HG02678 (cell line): ENCODE measurements at regions not wholly inside any gene's neighbourhood (a gene's known extent, or its start where the extent isn't known, plus 50 kb on each side); places are given as distances from the start of the nearest gene placed in this dataset.
"Not testable (repeated sequence)": the region's sequence is repeated elsewhere in the genome, so short reads cannot be mapped to it uniquely, and the experiment has no call there.

Experiments used
- ATAC-seq: cut with Tn5 transposase; IDR thresholded peaks from one replicate; pipeline ENCODE4 v1.9.1; 2021; ENCODE audit warnings: mild to moderate bottlenecking, moderate library complexity; ENCODE audit not compliant: unreplicated experiment

GRCh38 chr1:60826320-60827094 lies 255.9 kb upstream of the NFIA start:
- no peak for ATAC-seq

DNA sequence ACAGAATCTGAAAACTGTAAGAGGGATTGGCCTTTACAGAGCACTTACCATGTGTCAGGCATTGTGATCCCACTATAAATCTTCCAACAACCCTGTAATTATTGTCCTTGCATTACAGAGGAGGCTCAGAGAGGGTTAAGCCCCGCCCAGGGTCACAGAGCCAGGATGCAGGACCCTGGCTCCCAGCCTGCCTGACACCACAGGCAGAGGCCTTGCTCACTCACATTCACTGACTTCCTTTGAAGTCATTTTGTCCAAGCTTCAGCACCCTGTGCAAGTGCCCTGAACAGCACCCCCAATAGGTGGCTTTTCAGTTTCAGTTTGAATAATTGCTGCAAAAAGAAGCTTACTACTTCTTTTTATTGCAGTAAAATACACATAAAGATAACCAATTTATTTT lies 256.8 kb upstream of the NFIA start:
- no peak for ATAC-seq

GRCh38 chr1:60823151-60823550 lies 259.2 kb upstream of the NFIA start:
- no peak for ATAC-seq

DNA sequence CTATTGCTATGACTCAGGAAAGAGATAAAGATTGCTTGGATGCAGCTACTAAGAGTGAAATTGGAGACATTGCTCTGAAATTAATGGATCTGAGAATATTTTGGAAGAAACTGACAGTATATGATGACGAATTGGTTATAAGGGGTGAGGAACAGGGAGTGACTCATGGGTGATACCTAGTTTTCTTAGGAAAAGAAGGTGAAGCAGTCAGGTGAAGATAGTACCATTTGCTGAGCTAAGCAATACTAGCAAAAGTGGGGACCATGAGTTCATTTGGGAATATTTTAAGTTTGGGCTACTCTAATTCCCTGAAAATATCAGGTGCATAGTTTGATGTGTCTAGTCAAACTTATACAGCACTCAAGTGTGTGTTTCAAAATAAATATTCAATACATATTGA lies 260.1 kb upstream of the NFIA start:
- no peak for ATAC-seq

- no peak for ATAC-seq
Measured at GRCh38 chr1:60821156-60821555, 261.2 kb upstream of the NFIA start.

- no peak for ATAC-seq
Measured at GRCh38 chr1:60818969-60819701, 263.2 kb upstream of the NFIA start.

GRCh38 chr1:60813071-60813470 lies 269.3 kb upstream of the NFIA start:
- no peak for ATAC-seq

DNA sequence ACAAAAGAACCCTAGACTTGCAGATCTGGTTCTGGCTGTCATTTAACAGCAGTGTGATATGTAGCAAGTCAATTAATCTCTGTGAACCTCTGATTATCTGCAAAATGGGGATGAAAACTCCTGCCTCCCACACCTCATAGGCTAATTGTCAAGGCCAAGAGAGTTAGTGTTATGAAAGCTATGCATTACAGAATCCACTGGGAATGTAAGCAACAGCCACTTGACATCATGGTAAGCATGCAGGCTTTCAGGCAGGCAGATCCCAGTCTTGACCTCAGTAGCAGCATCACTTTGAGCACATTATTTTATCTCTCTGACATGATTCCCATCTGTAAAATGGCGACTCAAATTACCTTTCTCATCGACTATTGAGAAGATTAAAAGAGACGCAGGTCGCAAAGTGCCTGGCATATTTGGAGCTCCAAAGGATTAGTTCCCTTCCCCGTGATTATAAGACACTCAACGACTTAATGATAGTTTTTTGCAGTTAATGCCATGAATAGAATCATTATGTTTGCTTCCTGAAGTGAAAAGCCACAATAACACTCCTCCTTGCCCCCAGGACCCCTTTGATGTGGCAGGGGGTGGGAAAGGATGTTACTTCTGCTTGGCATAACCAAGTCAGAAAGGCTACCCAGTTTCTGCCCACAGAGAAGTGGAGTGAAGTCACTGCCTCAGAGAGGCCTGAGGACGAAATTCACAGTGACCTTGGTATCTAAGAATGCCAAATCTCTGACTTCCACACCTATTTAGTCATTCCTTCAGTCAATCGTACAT lies 273.0 kb upstream of the NFIA start:
- ATAC-seq: no peak

DNA sequence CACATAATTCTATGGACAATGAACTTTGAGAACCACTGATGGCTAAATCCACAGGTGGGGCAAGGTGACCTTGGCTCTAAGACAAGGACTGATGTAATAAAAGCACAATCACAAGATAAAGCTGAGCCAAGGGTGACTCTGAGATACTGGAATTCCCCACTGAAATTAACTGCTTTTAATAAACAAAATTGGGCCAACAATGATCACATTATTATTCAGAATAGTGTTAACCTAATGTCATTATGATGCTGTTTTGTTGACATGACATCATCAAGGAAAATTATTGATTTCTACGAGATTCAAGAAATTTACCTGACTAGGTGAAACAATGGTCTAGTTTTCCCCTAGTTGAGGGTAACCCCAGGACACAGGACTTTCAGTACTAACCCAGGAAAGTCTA lies 273.7 kb upstream of the NFIA start:
- no peak for ATAC-seq

- no peak for ATAC-seq
Measured at GRCh38 chr1:60802884-60803283, 279.5 kb upstream of the NFIA start.

GRCh38 chr1:60797351-60797750 lies 285.0 kb upstream of the NFIA start:
- no peak for ATAC-seq

- no peak for ATAC-seq
Measured at GRCh38 chr1:60791226-60791625, 291.1 kb upstream of the NFIA start.

DNA sequence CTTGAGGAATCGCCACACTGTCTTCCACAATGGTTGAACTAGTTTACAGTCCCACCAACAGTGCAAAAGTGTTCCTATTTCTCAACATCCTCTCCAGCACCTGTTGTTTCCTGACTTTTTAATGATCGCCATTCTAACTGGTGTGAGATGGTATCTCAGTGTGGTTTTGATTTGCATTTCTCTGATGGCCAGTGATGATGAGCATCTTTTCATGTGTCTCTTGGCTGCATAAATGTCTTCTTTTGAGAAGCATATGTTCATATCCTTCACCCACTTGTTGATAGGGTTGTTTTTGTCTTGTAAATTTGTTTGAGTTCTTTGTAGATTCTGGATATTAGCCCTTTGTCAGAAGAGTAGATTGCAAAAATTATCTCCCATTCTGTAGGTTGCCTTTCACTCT lies 309.3 kb upstream of the NFIA start:
- ATAC-seq: not testable (repeated sequence)

DNA sequence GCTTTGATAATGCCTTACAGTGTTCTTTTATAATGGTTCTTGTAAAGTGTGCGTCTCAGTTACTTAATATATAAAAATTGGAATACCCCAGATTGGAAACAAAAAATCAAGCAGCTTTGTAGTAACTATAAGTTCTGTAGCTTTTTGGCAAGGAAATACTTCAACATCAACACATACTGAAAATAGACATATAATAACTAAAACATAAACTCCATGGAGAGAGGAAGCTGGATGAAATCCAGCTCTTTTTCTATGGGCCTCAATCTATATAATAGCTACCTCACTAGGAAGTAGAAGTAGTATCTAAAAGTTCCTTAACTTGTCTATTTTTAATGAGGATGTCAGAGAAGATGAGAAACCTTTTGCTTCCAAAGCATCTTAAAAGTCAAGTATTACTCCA lies 313.3 kb upstream of the NFIA start:
- ATAC-seq: no peak

GRCh38 chr1:60765204-60765603 lies 317.2 kb upstream of the NFIA start:
- no peak for ATAC-seq

DNA sequence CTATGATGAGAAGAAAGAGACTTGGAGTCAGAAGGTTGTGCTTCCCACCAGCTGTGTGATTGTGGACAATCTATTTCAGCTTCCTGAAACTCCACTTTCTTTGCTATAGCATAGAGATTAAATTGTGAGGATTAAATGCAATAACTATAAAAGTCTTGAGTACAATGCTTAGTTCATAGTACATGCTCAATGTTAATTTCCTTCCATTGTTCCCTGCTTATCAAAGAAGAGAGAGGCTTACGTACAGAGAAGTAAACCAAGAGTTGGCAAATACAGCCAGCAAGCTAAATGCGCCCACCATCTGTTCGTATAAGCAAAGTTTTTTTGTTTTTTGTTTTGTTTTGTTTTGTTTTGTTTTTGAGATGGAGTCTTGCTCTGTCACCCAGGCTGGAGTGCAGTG lies 317.9 kb upstream of the NFIA start:
- ATAC-seq: no peak

GRCh38 chr1:60763741-60764140 lies 318.6 kb upstream of the NFIA start:
- ATAC-seq: no peak

DNA sequence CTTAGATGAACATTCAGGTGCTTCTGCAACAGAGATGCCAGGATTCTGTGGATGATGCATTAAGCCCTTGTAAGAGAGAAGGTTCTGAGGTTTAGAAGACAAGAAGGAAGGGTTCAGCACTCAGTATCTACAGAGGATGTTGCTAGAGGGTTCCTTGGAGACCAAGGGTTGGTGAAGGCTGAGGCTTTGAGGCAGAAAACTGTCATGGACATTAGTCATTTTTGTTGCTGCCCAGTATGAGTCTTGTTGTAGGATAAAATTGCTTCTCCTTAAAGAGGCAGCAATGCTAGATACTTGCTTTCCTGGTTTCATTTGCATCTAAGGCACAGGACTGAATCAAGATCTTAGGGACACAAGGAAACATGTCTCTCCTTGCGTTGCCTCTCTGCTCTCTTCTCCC lies 319.4 kb upstream of the NFIA start:
- no peak for ATAC-seq

DNA sequence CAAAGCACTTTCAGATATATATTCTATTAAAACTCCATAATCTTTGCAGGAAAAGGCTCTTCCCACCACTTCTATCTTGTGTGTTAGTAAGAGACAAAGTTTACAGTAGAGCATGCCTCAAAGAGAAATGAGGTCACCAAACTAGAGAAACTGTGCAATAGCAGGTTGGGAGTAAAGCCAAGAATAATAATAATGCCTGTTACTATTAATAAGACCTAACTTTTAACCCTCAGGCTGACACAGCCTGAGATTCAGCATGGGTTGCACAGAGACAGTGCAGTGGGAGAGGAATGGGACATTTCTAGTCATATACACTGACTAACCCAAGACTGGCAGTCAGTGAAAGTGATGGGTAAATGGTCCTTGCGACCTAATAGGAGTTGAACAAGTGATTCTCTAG lies 320.2 kb upstream of the NFIA start:
- ATAC-seq: no peak

DNA sequence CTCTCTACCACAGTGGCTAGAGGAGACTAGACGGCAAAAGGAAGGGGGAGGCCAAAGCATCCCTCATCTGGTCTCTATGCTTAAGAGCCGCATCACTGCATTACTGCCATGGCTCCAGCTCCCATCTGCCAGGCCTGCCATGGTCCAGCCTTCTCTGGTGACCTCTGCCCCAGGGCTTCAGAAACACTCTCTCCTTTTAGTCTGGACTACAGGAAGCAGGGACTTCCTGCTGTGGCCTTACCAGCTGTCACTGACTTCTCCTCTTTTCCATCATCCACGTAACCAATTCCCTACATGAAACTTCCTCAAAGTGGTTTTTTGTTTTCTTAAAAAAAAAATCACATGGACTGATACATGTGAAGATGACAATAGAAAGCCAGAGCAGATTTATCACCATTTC lies 323.1 kb upstream of the NFIA start:
- no peak for ATAC-seq

DNA sequence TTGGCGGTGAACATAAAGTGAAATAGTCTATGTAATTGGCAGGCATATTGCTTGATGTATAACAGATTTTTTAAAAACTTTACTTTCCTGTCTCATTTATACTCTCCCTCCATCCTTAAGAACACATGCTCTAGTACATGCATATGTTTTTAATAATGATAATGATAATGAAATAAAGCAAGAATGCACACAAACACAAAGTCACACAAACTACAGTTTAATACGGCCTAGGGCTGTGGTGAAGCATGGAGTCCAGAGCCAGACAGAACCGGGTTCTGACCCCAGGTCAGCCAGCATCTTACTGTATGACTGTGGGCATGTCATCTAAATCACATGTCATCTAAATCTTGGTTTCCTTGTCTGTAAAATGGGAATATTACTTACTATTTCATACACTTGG lies 324.9 kb upstream of the NFIA start:
- no peak for ATAC-seq
